ENCODE measurements at regions not wholly inside any gene's neighbourhood (a gene's known extent, or its start where the extent isn't known, plus 50 kb on each side); places are given as distances from the start of the nearest gene placed in this dataset.

DNA sequence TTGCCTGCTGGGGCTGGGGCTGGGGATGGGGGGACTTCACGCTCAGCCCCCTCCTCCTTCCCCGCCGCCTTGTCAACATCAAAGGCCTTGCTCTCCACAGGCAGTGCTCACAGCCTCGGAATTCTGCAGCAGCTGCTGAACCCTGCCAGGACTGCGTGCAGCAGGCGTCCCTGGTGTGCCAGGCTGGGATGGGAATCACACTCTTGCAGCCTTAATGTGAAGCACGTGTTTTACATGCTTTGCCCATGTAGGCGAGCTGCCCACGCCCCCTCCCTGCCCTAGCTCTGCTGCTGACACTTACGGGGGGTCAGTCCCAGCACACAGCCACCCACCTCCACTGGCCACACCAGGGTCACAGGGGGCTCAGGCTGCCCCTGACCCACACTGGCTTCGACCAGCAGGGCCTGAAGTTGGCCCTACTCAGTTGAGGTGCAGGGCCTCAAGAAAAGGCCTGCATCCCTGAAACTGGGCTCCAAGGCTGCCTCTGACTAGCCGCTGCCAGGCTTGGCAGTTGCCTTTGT is 276.2 kb upstream of the RTL1 start:
- DNase-seq (ENCODE audit: low read depth), result no peak

DNA sequence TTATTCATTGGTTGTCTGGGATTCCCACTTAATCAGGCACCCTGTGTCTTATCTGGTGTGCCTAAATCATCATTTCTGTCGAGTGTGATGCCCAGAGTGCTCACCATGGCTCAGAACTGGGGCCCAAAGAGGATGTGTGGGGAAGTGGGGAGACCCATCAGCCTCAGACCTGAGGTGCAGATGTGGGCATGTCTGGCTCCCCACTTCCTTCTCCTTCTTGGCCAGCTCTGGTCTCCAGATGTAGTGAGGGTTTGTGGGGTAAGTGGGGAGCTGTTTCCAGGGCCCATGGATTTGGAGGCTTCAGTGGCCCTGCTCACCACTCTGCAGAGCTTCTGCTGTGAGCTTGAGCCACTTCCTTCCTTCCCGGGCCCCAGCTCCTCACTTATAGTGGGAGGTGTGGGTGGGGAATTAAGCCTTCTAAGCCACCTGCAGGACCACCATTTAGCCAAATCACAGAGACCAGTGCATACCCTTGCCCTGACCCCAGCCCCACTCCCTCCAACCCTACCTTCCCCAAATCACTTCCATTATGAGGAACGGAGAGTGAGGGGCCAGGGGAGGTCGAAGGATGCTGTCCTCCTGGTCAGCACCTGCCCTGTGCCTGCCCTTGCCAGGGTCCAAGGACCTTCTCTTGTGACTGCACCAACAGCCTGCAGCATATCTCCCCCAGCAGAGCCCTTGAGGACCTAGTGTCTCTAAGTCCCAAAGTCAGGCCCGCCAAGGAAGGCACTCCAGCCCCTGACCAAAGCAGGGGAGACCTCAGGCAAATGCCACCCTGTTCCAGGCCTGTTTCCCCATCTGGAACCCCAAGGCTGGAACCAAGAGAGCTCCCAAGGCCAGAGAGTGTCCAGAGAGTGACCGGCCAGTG is 278.2 kb upstream of the RTL1 start:
- DNase-seq (ENCODE audit: low read depth), result no peak

DNA sequence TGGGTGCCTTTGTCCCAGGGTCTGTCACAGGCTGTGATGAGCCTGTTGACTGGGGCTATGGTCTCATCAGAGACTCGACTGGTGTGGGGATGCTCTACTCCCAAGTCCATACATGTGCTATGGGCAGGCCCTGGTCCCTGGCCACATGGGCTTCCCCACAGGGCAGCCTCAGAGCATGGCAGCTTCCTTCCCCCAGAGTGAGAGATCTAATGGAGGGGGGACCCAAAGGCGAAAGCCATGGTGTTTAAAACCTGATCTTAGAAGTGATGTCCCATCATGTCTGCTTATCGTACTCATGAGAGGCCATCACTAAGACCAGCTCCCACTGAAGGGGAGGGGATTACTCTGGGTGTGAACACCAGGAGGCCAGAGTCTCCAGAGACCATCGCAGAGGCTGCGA is 279.0 kb upstream of the RTL1 start:
- DNase-seq (ENCODE audit: low read depth), result no peak

DNA sequence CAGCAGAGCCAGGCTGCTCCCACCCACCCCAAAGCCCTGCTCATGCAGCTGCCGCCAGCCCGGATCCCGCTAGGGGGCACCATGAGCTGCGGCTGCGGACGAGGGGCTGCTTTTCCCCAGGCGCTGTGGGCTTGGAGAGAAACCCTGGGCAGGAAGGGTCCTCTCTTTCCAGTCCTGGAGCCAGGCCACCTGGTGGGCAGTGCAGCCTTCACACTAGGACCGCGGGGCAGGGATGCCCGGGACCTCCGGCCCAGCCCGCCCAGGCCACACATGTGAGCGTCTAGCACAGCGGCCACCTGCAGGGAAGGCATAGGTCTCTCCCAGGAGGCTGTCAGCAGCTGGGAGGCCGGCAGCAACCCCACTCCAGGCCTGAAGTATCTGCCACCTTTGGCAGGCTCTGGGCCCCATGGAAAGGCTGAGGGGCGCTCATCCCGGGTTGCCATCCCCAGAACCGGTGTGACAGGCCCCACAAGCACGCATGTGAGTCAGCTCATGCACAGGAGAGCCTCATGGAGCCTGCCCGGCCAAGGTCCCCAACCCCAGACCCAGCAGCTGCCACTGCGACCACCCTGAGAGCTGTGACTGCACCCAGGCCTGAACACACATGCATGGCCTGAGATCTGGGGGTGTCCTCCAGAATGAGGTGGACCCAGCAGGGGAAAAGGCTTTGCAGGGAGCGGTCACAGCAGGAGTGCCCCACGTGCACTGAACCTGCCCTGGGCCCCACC is 280.0 kb upstream of the RTL1 start:
- DNase-seq (ENCODE audit: low read depth), result no peak

DNA sequence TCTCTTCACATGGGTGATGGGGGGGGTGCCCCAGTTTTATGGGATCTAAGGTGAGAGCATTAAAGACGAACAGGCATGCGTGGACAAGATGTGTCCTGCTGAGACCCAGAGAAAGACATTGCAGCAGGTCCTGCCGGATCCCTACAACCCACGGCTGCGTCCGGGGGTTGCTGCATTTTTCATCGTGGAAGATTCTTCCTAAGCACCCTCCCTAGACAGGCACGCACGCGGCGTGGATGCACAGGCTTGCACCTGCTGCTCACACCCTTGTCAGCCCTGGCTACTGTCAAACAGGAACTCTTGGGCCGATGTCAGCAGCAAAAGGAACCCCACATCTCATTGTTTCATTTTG is 280.6 kb upstream of the RTL1 start:
- no peak for DNase-seq (ENCODE audit: low read depth)

DNA sequence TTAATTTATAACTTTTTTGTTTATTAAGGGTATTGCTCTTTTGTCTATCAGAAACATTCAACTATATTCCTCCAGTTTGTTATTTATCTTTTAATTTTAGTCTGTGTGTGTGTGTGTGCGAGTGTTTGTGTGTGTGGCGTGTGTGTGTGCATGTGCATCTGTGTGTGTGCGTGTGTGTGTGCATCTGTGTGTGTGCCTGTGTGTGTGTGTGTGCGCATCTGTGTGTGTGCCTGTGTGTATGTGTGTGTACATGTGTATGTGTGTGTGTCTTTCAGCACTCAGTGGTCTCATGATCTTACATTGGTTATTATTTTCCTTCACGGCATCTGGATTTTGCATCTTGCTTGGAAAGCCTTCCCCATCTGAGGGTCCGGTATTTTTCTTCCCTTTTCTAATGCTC is 281.1 kb upstream of the RTL1 start:
- DNase-seq (ENCODE audit: low read depth), result no peak

DNA sequence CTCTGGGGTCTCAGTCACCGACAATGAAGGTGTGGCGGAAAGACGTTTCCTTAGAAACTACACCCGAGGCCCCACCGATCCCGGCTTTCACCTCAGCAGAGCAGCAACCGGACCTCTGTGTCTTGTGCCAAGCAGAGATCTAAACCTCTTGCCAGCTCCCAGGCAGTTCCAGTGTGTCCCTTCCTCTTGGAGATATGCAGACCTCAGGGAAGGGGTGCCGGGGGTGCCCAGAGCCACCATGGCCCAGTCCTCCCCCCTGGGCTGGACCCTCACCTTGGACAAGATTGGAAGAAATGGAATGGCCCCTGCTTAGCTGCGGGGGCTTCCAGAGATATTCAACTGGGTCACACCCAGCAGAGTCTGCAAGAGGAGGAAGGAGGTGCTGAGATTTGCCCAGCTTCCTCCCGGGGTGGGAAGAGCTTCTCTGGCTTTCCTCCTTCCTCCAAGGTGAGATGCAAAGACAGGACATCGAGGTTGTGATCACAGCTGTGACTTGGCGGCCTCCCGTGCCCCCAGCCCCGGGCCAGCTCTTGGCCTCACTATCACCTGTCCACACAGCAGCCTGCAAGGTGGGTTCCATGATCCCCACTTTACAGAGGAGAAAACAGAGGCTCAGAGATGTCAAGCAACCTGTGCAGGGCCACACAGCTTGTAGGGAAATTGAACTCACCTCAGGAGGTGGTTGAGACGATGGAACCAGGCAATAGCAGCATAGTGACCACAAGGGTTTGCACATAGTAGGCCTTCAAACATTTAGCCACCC is 281.7 kb upstream of the RTL1 start:
- DNase-seq (ENCODE audit: low read depth), result no peak

DNA sequence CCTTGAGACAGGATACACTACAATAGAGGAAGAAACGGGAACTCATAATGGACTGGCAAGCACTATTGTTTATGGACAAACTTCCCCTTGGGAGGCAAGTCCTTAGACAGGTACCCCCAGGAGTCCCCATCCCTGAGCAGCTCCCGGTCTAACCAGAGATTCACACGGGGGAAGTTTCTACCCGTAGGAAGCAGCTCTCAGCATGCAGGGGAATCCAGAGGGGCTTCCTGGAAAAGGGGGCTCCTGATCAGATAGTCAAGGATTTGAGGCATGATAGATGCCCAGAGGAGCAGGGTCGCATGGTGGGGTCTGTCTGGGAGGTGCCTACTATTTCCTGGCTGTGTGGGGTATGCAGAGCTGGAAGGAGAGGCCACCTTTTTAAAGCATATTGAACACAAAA is 282.4 kb upstream of the RTL1 start:
- DNase-seq (ENCODE audit: low read depth), result no peak

DNA sequence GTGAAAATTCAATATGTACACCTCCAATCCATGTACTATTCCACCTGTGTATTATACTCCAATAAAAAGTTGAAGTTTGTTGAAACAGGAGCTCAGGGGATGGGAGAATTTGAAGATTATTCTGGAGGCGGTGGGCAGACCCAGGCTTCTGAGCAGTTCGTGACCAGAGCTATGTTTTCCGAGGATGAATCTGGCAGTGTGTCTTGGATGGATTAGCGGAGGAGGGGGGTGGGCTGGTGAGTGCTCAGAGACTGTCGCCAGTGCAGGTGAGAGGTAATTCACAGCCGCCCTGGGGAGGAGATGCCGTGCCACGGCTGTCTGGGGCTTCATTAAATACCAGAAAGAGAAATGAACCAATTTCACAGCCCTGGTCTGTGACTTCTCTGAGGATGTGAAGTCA is 283.0 kb upstream of the RTL1 start:
- DNase-seq (ENCODE audit: low read depth), result no peak

DNA sequence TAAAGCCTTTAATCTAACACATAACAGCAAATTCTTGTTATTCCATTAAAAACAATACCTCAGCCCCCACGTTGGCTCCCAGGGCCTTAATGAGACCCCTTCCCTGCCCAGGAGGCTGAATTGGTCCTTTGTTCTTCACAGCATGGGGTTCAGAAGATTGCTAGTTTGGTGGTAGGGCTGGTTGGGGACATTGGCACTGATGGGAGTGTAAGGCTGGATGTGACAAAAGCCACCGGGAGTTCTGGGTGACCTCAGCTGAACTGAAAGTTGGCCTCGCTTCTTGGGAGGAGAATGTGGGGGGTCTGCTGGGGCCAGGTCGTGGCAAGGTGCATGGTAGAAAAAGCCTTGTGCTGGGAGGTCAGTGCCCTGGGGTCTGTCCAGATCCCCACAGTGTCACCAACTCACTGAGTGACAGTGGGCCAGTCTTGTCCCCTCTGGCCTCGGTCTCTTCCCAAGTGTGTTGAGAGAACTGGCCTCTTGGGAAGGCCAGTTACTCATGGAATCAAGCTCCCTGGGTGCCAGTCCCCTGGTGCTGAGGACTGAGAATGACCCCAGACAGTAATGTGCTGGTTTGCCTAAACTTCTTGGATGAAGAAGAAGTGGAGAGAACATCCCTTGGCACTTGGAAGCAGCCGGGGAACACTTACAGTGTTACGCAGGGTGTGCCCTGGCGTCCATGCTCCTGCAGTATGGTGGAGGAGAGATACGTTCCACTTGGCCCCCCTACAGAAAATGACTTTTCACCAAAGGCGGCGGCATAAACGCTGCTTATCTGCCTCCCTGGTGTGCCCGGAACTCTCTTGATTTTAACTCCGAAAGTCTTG is 283.7 kb upstream of the RTL1 start:
- no peak for DNase-seq (ENCODE audit: low read depth)

DNA sequence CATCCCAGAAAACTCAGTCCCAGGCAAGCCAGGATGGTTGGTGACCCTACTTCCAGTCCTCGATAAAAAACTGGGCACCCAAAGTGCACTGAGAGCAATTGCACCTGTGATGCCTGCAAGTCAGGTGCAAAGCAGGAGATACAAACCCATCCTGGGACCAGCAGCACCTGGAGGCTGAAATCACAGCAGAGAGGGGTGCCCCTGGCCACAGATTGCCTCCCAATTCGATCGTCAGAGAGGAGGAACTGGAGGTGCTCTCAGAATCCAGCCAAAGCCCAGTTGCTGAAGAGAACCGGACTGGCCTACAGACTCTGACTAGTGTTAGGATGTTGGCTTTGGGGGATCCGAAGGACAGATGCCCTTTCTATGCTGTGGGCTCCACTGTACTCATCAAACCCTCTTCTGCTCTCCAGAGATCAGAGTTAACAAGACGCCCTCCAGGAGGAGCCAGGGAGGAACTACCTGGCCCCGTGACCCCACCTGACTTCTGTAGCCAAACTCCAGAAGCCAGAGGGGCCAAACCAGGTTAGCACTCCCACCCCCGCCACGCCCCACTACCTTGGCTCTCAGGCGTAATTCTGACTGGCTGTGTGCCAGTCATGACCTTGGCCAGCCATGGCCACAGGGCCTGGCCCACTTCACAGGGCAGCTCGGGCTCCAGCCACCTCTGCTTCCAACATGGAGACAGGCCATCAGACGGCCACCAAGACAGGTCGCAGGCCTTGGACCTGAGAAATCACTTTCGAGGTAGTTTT is 284.5 kb upstream of the RTL1 start:
- no peak for DNase-seq (ENCODE audit: low read depth)

DNA sequence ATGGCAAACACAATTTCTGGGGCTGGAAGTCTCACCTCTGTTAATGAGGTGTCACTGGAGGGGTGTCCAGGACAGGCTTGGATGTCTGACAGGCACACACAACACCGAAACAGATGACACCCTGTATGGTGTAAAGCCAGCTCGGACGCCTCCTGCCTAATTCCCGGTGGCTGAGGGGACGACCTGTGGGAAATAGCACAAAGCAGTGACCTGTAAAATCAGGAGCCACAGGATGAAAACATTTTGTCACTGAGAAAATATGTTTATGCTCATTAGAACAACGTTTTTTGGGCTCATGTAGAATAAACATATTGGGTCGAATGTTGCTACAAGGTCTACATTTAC is 285.0 kb upstream of the RTL1 start:
- DNase-seq (ENCODE audit: low read depth), result no peak

DNA sequence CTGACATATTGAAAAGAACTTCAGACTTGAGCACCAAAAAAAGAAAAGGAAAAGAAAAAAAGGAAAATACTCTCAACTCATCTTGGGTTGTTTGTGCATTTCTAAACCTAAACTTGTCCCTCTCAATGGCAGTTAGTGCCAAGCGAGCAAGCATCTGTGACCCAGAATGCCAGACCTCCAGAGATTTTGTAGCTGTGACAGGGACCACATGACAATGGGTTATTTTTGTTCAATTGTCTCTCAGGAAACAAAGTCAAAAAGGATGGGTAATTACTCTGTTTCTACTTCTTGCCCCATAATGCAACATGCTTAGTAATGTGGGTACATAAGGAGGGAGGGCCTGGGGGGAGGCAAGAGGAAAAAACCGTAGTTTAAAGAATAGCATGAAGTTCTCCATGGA is 285.7 kb upstream of the RTL1 start:
- no peak for DNase-seq (ENCODE audit: low read depth)

DNA sequence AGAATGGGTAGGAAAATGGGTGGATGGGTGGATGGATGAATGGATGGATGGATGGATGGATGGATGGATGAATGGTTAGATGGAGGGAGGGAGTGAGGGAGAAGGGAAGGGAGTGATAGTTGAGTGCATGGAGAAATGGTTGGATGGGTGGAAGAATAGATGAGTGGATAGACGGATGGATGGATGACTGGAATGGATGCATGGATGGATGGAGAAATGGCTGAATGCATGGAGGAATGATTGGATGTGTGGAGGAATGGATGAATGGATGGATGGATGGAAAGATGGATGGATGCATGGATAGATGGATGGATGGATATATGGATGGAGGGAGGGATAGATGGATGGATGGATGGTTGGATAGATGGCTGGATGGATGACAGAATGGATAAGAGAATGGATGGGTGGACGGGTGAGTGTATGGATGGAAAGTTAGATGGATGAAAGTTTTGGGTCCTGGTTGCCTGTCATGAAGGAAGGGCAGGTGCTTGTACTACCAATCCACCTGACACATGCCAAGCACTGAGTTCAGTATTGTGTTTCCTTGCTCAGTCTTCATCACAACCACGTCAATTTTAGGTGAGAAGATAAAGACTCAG is 286.5 kb upstream of the RTL1 start:
- no peak for DNase-seq (ENCODE audit: low read depth)

DNA sequence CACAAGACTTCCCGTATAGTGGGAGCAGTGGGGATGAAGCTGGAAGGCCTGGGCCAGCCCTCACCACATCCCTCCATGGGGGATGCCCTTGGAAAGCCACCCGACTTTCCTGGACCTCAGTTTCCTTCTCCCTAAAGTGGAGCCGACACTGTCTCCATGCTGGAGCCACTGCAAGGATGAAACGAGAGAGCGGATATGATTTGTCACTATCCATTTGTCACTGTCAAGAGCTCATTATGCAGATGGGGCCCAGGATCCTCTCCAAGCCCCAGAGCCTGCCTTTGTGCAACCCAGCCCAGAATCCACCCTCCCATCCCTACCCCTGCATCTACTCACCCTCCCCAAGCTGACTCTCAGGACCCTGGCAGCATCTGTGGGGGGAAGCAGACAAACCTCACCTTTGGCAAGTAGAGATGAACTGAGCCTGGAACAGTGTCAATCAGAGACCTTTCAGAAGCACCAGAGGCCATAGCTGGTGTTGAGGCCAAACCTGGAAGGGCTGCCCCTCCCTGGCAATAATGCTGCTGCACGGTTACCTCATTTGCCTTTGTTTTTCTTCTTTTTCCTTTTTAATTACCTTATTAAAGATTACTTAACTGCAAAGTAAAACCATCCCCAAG is 287.7 kb upstream of the RTL1 start:
- DNase-seq (ENCODE audit: low read depth), result no peak

DNA sequence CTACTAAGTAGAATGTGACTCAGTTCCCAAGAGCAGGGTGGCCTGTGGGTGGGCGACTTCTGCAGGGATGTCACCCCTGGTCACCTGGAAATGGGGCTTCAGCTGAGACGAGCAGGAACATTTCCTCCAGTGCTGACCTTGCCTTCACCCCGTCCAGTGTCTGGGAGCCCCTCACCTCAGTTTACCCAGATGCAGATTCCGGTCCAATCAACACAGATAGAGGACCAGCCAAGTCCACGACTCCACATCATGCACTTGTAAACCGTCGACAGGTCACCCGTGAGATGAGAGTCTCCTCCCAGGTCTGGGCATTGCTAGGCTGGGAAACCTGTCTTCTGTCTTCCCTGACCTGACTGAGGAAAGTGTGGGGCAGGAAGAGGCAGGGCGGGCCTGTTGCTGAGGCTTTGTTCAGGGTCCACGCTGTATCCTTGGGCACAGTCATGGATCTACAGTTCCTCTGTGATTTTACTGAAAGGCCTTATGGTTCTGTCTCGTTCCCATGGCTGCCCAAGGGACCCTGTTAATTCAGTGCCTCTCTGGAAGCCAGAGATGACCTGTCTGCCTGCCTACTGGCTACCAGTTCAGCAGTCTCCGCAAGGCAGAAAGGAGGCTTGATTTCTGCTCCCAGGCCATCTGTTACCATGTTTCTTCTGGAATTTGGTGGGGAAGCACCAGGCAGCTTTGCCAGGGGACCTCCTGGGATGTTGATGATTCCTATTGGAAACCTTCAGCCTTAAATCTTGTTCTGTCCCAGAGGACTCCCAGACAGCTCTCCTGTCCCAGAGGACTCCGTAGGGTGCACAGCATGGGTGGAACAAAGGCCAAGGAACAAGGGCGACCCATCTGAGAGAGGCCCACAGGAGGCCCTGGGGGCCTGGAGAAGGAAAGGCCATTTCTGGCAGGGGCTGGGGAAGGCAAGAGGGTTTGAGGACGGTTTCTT is 288.5 kb upstream of the RTL1 start:
- no peak for DNase-seq (ENCODE audit: low read depth)

DNA sequence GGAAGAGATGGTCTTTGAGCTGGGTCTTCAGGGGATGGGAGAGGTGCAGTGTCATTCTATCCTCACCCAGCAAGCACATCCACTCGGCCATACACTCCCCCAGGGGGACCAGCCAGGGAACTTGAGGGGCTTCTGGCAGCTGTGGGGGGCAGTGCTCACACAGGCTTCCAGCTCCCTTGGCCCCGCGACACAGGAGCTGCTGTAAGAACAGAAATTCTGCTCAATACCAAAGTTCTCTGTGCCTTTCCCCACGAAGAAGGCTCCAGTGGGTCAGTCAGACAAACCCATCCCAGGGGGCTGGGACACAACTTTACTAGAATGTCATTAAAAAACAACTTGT is 289.1 kb upstream of the RTL1 start:
- DNase-seq (ENCODE audit: low read depth), result no peak

DNA sequence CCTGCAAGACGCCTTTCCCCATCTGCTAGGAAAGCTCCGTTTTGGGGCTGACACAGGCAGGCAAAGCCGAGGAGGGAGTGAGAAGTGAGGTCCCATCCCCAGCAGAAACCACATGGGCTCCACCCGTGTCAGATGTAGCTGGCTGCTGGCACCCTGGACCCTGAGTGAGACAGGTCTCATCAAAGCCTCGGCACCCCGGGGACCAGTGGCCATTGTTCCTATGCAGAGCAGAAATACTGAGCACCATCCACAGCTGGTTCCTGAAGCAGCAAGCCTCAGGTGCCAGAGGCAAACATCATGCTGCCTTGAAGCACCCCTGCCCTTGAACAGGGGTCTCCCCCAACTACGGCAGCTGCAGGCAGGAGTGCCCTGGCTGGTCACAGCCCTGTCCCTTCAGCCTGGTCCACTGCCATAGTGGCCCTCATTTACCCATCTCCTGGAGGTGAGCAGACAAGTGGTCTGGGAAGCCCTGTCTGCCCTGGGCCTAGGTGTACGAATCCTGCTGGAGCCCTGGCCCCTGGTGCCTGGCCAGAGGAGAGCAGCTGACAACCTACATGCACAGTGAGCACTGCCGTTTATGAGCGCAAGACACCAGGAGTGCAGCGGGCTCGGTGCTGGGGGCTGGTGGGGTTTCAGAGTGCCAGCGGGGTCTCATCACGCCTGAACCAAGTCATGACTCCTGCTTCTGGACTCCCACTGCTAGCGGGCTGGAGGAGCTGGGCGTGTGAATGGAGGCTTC is 289.8 kb upstream of the RTL1 start:
- DNase-seq (ENCODE audit: low read depth), result no peak
